ENCODE measurements at regions not wholly inside any gene's neighbourhood (a gene's known extent, or its start where the extent isn't known, plus 50 kb on each side); places are given as distances from the start of the nearest gene placed in this dataset.

DNA sequence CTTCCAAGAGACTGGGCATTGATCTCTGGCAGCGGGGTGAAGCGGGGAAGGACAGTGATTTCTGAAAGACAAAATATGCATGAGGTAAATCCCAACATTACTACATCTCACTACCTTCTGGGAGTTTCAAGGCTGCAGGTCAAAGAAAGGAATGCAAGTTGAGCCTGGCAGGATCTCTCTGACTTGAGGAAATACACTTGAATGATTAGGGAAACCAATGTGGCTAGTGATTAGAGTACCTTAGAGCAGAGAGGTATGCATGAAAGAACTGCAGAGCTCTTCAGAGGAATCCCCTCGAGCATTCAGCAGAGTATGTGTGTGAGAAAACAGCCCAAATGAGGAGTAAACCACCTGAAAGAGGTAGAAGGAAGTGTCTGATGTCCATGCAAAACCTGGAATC is 2874.1 kb upstream of the PCDH20 start:
- DNase-seq (no peak), FAIRE-seq (no peak), ATAC-seq (no peak)
- 58 to 68% methylated on average over 3 of the region's 3 CpGs for WGBS, 2 donors
- H3K27ac ChIP-seq: no peak overlapping the region
- no peaks in the 10 kb centered on the region for H3K4me1 ChIP-seq
- H3K36me3 ChIP-seq: no peaks in the 10 kb centered on the region
- no peak for TF ChIP-seq CTCF (IDR thresholded peaks at IDR 0.05)
- no peaks in the 10 kb centered on the region for H3K27me3 ChIP-seq
- intact Hi-C loops (cut with DNase I): no loop called here
- H3K9me3 ChIP-seq: no peaks in the 10 kb centered on the region
- H3K4me3 ChIP-seq: no peak overlapping the region

DNA sequence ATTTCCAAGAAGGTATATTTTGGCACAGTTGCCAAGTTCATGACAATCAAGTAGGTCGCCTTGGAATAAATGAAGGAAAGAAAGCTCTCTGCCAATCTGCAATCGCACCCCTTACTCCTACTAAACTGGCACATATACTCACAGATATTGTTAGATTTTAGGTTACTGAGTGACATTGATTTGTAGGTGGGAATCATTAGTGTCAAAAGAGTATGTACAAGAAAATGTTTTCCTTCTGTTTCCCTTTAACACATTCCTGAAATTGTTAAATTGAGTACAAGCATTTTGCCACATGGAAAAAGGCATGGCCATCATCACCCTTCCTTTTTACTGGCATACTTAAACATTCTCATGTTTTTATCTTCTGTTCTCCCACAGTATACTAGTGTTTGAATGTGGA is 2868.3 kb upstream of the PCDH20 start:
- Histone ChIP-seq H3K4me1 (no peaks in the 10 kb centered on the region), H3K9me3 (no peaks in the 10 kb centered on the region), H3K27ac (no peak overlapping the region), H3K4me3 (no peak overlapping the region), H3K27me3 (no peaks in the 10 kb centered on the region), H3K36me3 (no peaks in the 10 kb centered on the region)
- 54 to 87% methylated on average over 2 of the region's 2 CpGs for WGBS, 2 donors
- FAIRE-seq (no peak), DNase-seq (no peak), ATAC-seq (no peak)
- TF ChIP-seq CTCF (IDR thresholded peaks at IDR 0.05): no peak
- intact Hi-C loops (cut with DNase I): no loop called here

DNA sequence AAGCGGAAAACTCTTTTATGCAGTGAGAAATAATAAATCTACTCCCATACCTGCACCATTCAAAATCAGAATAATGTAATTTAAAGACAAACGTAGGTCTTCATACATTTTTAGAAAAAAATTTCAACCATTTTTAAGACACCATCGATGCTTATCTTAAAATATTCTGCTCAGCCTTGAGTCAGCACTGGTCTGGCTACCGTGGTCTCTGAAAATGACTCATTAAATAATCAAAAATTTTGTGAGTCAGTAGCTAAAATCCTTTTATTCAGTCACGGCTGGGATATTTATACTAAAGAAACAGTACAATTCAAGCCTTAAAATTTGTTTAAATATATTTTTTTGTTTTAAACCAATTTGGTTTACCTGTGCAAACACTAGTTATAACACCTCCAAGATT is 2862.8 kb upstream of the PCDH20 start:
- intact Hi-C loops (cut with DNase I): no loop called here
- H3K4me1 ChIP-seq: no peaks in the 10 kb centered on the region
- no peak overlapping the region for H3K4me3 ChIP-seq
- FAIRE-seq: no peak
- peaks cover 0 to 3% (median 0%) of the 10 kb centered on the region in 4 donors for H3K9me3 ChIP-seq
- WGBS, 2 donors: 52 to 56% methylated on average over 5 of the region's 5 CpGs
- H3K36me3 ChIP-seq: no peaks in the 10 kb centered on the region
- H3K27me3 ChIP-seq: no peaks in the 10 kb centered on the region
- H3K27ac ChIP-seq: no peak overlapping the region
- DNase-seq: no peak
- TF ChIP-seq CTCF (IDR thresholded peaks at IDR 0.05): no peak
- no peak for ATAC-seq

- Histone ChIP-seq H3K4me1 (no peaks in the 10 kb centered on the region), H3K27me3 (no peaks in the 10 kb centered on the region), H3K27ac (no peak overlapping the region), H3K36me3 (no peaks in the 10 kb centered on the region), H3K9me3 (peaks cover 0 to 3% (median 0%) of the 10 kb centered on the region in 4 donors), H3K4me3 (no peak overlapping the region)
- FAIRE-seq (no peak), DNase-seq (no peak), ATAC-seq (no peak)
- intact Hi-C loops (cut with DNase I): no loop called here
- 71 to 87% methylated on average over 2 of the region's 2 CpGs for WGBS, 2 donors
- no peak for TF ChIP-seq CTCF (IDR thresholded peaks at IDR 0.05)
These were observed 2861.4 kb upstream of the PCDH20 start for GRCh38 chr13:64277097-64277496.

- ATAC-seq (no peak), FAIRE-seq (no peak), DNase-seq (no peak)
- TF ChIP-seq CTCF (IDR thresholded peaks at IDR 0.05): no peak
- Histone ChIP-seq H3K9me3 (peaks cover 0 to 3% (median 0%) of the 10 kb centered on the region in 4 donors), H3K36me3 (no peaks in the 10 kb centered on the region), H3K4me3 (no peak overlapping the region), H3K27ac (no peak overlapping the region), H3K4me1 (no peaks in the 10 kb centered on the region), H3K27me3 (no peaks in the 10 kb centered on the region)
- intact Hi-C loops (cut with DNase I): no loop called here
- 38 to 46% methylated on average over 2 of the region's 2 CpGs for WGBS, 2 donors
These were observed 2860.6 kb upstream of the PCDH20 start for GRCh38 chr13:64276232-64276631.

All from pancreas (tissue), 10 donors.